PC-3 (cell line): ENCODE measurements at regions not wholly inside any gene's neighbourhood (a gene's known extent, or its start where the extent isn't known, plus 50 kb on each side); places are given as distances from the start of the nearest gene placed in this dataset.

Experiments
- ATAC-seq: fragments of 200-7000 bp; cut with Tn5 transposase; 2 replicates; pipeline ENCODE4 v1.9.1; 2020; ENCODE audit warnings: mild to moderate bottlenecking, moderate library complexity
- BruUV-seq: library from RNA; stranded (reverse); fragments of 400-500 nt; replicated peaks from 2 replicates; lab custom pipeline; 2021; lab: Mats Ljungman, UMichigan
- CTCF ChIA-PET: fragments of 300-600 bp; sonication (Branson Sonifier 250); formaldehyde crosslinking; loops from one replicate; lab custom pipeline; 2022; ENCODE audit warnings: antibody characterized with exemption; lab: Charles Lee
- POLR2A ChIA-PET: fragments of 300-600 bp; sonication (Branson Sonifier 250); formaldehyde crosslinking; loops from one replicate; lab custom pipeline; 2022; ENCODE audit warnings: antibody characterized with exemption; ENCODE audit not compliant: unreplicated experiment; lab: Charles Lee
- DNase-seq: peaks from one replicate; pipeline ENCODE4 v3.0.0-alpha.2; 2015
- H2AFZ ChIP-seq: fragments of 300-600 bp; sonication (generic); 2 replicates; pipeline ENCODE4 v1.6.0; 2016; ENCODE audit warnings: antibody characterized with exemption, low read length
- H3F3A ChIP-seq: fragments of 300-600 bp; sonication (generic); one replicate; pipeline ENCODE4 v1.6.0; 2017; ENCODE audit warnings: antibody characterized with exemption, low read length, control low read depth, mild to moderate bottlenecking; ENCODE audit not compliant: unreplicated experiment
- H3K27ac ChIP-seq: fragments of 300-600 bp; sonication (generic); 2 replicates; pipeline ENCODE4 v1.5.1; 2016; ENCODE audit warnings: mild to moderate bottlenecking, low read length
- H3K27me3 ChIP-seq: fragments of 300-600 bp; sonication (generic); 2 replicates; pipeline ENCODE4 v1.6.1; 2016; ENCODE audit warnings: low read length, mixed read lengths
- H3K36me3 ChIP-seq: fragments of 300-600 bp; sonication (generic); 2 replicates; pipeline ENCODE4 v1.6.1; 2016; ENCODE audit warnings: low read depth, mixed run types, low read length, mixed read lengths
- H3K4me1 ChIP-seq: fragments of 300-600 bp; sonication (generic); 2 replicates; pipeline ENCODE4 v1.5.1; 2016; ENCODE audit warnings: low read length; ENCODE audit not compliant: insufficient read depth
- H3K4me2 ChIP-seq: fragments of 300-600 bp; sonication (generic); 2 replicates; pipeline ENCODE4 v1.6.0; 2016; ENCODE audit warnings: low read length
- H3K4me3 ChIP-seq: fragments of 300-600 bp; sonication (generic); 2 replicates; pipeline ENCODE4 v1.5.1; 2016; ENCODE audit warnings: mild to moderate bottlenecking, low read length, mixed read lengths
- H3K79me2 ChIP-seq: fragments of 300-600 bp; sonication (generic); 2 replicates; pipeline ENCODE4 v1.6.1; 2017; ENCODE audit warnings: low read length, mixed read lengths
- H3K9ac ChIP-seq: fragments of 300-600 bp; sonication (generic); 2 replicates; pipeline ENCODE4 v1.6.0; 2016; ENCODE audit warnings: mild to moderate bottlenecking, low read length
- H3K9me2 ChIP-seq: fragments of 300-600 bp; sonication (generic); replicated peaks from 2 replicates; pipeline ENCODE4 v1.6.1; 2016; ENCODE audit warnings: mixed run types, low read length, mixed read lengths
- H3K9me3 ChIP-seq: fragments of 300-600 bp; sonication (generic); 2 replicates; pipeline ENCODE4 v1.6.1; 2016; ENCODE audit warnings: low read length, mixed read lengths
- H4K20me1 ChIP-seq: fragments of 300-600 bp; sonication (generic); 2 replicates; pipeline ENCODE4 v1.6.1; 2016; ENCODE audit warnings: low read length, mixed read lengths
- CTCF ChIP-seq: fragments of 300-600 bp; sonication (generic); conservative IDR thresholded peaks from 2 replicates; pipeline ENCODE4 v1.5.1; 2017; ENCODE audit warnings: antibody characterized with exemption, low read depth, mild to moderate bottlenecking, low read length
- EZH2 ChIP-seq: fragments of 300-600 bp; sonication (generic); IDR thresholded peaks from one replicate; pipeline ENCODE4 v1.6.1; 2017; ENCODE audit warnings: antibody characterized with exemption, mild to moderate bottlenecking, low read length; ENCODE audit not compliant: unreplicated experiment
- EZH2phosphoT487 ChIP-seq: fragments of 300-600 bp; sonication (generic); IDR thresholded peaks from 2 replicates; pipeline ENCODE4 v1.6.1; 2018; ENCODE audit warnings: mild to moderate bottlenecking, antibody characterized with exemption, low read length, borderline replicate concordance
- intact Hi-C: fragments of 100-400 bp; cut with micrococcal nuclease; formaldehyde crosslinking; loops from 2 replicates; pipeline ENCODE4 v1.9.0; 2023

GRCh38 chr18:77818328-77818727 is 568.7 kb downstream of the GALR1 start:
- no peak overlapping the region for H2AFZ ChIP-seq
- intact Hi-C loops: no loop called here
- H3F3A ChIP-seq: no peaks in the 10 kb centered on the region
- no peak overlapping the region for H3K27ac ChIP-seq
- no peak overlapping the region for H3K4me3 ChIP-seq
- DNase-seq (no peak), ATAC-seq (no peak)
- peaks cover 16% of the 10 kb centered on the region for H3K27me3 ChIP-seq
- no TSS peak for BruUV-seq
- no peaks in the 10 kb centered on the region for H3K79me2 ChIP-seq
- no peaks in the 10 kb centered on the region for H3K9me3 ChIP-seq
- no peaks in the 10 kb centered on the region for H4K20me1 ChIP-seq
- no peak overlapping the region for H3K9ac ChIP-seq
- POLR2A ChIA-PET: no interaction called here
- H3K4me1 ChIP-seq: no peaks in the 10 kb centered on the region
- TF ChIP-seq EZH2phosphoT487: no peak
- TF ChIP-seq CTCF: no peak
- TF ChIP-seq EZH2: no peak
- H3K4me2 ChIP-seq: no peak overlapping the region
- H3K36me3 ChIP-seq: no peaks in the 10 kb centered on the region
- H3K9me2 ChIP-seq: no peaks in the 10 kb centered on the region
- CTCF ChIA-PET: no interaction called here

GRCh38 chr18:77820472-77820871 is 570.8 kb downstream of the GALR1 start:
- H3K4me1 ChIP-seq: no peaks in the 10 kb centered on the region
- H3K36me3 ChIP-seq: no peaks in the 10 kb centered on the region
- no peak for DNase-seq
- H3K9me3 ChIP-seq: no peaks in the 10 kb centered on the region
- no peaks in the 10 kb centered on the region for H3K79me2 ChIP-seq
- no peak for TF ChIP-seq EZH2
- ChIA-PET CTCF (no interaction called here), POLR2A (no interaction called here)
- H4K20me1 ChIP-seq: no peaks in the 10 kb centered on the region
- H3K27ac ChIP-seq: no peak overlapping the region
- H2AFZ ChIP-seq: no peak overlapping the region
- no peak overlapping the region for H3K9ac ChIP-seq
- peaks cover 27% of the 10 kb centered on the region for H3K27me3 ChIP-seq
- intact Hi-C loops: no loop called here
- ATAC-seq: no peak
- BruUV-seq: no TSS peak
- H3K4me3 ChIP-seq: no peak overlapping the region
- no peaks in the 10 kb centered on the region for H3K9me2 ChIP-seq
- H3K4me2 ChIP-seq: no peak overlapping the region
- H3F3A ChIP-seq: no peaks in the 10 kb centered on the region

GRCh38 chr18:77821892-77822291 is 572.2 kb downstream of the GALR1 start:
- Histone ChIP-seq H3K9me2 (no peaks in the 10 kb centered on the region), H3K36me3 (no peaks in the 10 kb centered on the region), H3K27me3 (peaks cover 27% of the 10 kb centered on the region), H3K9me3 (no peaks in the 10 kb centered on the region), H3K9ac (no peak overlapping the region), H3F3A (no peaks in the 10 kb centered on the region), H4K20me1 (no peaks in the 10 kb centered on the region), H3K4me1 (no peaks in the 10 kb centered on the region), H2AFZ (no peak overlapping the region), H3K4me3 (no peak overlapping the region), H3K79me2 (no peaks in the 10 kb centered on the region), H3K27ac (no peak overlapping the region), H3K4me2 (no peak overlapping the region)
- no TSS peak for BruUV-seq
- ChIA-PET POLR2A (no interaction called here), CTCF (no interaction called here)
- intact Hi-C loops: no loop called here
- no peak for ATAC-seq
- TF ChIP-seq EZH2phosphoT487 (no peak), EZH2 (no peak), CTCF (no peak)
- no peak for DNase-seq
